Neural crest cell (in vitro differentiated cells): ENCODE measurements at regions not wholly inside any gene's neighbourhood (a gene's known extent, or its start where the extent isn't known, plus 50 kb on each side); places are given as distances from the start of the nearest gene placed in this dataset.
"Not testable (repeated sequence)": the region's sequence is repeated elsewhere in the genome, so short reads cannot be mapped to it uniquely, and the experiment has no call there.

Experiments used
- DNase-seq: peaks from one replicate; pipeline ENCODE4 v3.0.0; 2021; ENCODE audit warnings: low read depth, mixed read lengths, low spot score
- H3K27ac Mint-ChIP-seq: one replicate; pipeline ENCODE4 v1.8.0; 2021; ENCODE audit warnings: mild to moderate bottlenecking, mixed read lengths; ENCODE audit not compliant: unreplicated experiment
- H3K27me3 Mint-ChIP-seq: 2 replicates; pipeline ENCODE4 v1.8.0; 2021; ENCODE audit warnings: low read depth, mild to moderate bottlenecking, mixed read lengths
- H3K36me3 Mint-ChIP-seq: 2 replicates; pipeline ENCODE4 v1.8.0; 2021; ENCODE audit warnings: low read depth, mild to moderate bottlenecking, mixed read lengths
- H3K4me1 Mint-ChIP-seq: 2 replicates; pipeline ENCODE4 v1.8.0; 2021; ENCODE audit warnings: mixed read lengths
- H3K4me3 Mint-ChIP-seq: one replicate; pipeline ENCODE4 v1.8.0; 2021; ENCODE audit warnings: mild to moderate bottlenecking, mixed read lengths
- H3K9me3 Mint-ChIP-seq: 2 replicates; pipeline ENCODE4 v1.8.0; 2021; ENCODE audit warnings: mixed read lengths
- CTCF ChIP-seq: fragments of 200-600 bp; sonication (generic); conservative IDR thresholded peaks from 2 replicates; pipeline ENCODE4 v1.5.0; 2021; ENCODE audit warnings: antibody characterized with exemption, mild to moderate bottlenecking

DNA sequence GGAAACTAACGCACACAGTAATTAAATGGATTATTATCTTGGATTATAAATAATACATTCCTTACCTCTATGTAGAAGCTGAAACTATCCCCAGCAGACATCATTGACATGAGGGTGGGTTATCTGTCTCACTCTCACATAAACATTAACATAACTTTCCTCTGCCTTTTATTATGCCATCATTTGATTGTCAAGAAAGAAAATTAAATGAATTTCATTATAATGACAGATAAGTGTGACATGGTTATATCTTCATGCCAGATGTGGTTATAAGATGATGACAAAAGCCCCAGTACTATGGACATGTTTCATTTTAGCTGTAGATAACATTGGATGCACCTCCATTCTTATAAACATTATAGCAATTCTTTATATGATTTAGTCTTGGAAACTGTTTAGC, 476.5 kb downstream of the KCNT2 start:
- no peak overlapping the region for H3K27ac Mint-ChIP-seq
- no peaks in the 10 kb centered on the region for H3K9me3 Mint-ChIP-seq
- no peaks in the 10 kb centered on the region for H3K4me1 Mint-ChIP-seq

GRCh38 chr1:196128835-196129234, 479.4 kb downstream of the KCNT2 start:
- H3K9me3 Mint-ChIP-seq: no peaks in the 10 kb centered on the region
- H3K27me3 Mint-ChIP-seq: no peaks in the 10 kb centered on the region
- no peaks in the 10 kb centered on the region for H3K4me1 Mint-ChIP-seq
- no peaks in the 10 kb centered on the region for H3K36me3 Mint-ChIP-seq
- H3K4me3 Mint-ChIP-seq: no peak overlapping the region
- no peak overlapping the region for H3K27ac Mint-ChIP-seq
- no peak for TF ChIP-seq CTCF
- no peak for DNase-seq

More for the DNA sequence above, 476.5 kb downstream of the KCNT2 start:
- TF ChIP-seq CTCF: no peak
- DNase-seq: no peak
- Mint-ChIP-seq H3K36me3 (no peaks in the 10 kb centered on the region), H3K27me3 (no peaks in the 10 kb centered on the region), H3K4me3 (no peak overlapping the region)

DNA sequence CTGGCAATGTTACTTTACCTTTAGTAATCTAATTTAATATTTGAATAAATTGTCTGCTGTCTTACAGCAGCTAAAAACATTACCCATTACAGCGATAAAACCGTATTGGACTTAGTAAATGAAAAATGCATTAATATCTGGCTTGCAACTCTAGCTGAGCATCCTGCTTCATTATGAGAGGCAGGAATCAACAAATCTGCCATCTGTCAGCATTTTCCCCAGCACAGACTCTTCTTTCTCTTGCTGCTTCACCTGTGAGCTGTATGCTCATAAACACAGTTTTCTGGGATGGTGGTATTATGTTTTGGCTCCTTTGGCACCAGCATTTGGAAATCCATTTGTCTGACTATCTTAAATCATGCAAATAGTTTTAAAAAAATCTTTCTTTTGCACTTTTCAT, 487.1 kb downstream of the KCNT2 start:
- Mint-ChIP-seq H3K9me3 (no peaks in the 10 kb centered on the region), H3K27ac (no peak overlapping the region), H3K27me3 (no peaks in the 10 kb centered on the region)

DNA sequence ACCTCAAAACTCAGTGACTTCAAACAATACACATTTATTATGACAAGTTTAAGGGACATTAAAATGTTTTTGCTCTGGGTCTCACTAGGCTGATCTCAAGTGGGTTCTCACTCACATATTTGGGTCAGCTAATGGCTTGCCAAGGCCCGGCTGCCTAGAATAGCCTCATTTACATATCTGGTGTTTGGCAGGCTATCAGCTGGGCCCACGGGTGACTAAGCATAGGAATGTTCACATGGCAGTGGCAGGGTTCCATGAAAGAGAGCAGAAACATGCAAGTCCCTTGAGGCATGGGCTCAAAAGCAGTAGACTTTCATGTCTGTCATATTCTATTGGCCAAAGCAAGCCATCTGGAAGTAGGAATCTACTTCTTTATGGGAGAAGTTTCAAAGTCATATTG, 492.6 kb downstream of the KCNT2 start:
- no peak for DNase-seq
- H3K27ac Mint-ChIP-seq: no peak overlapping the region
- no peak for TF ChIP-seq CTCF
- no peaks in the 10 kb centered on the region for H3K27me3 Mint-ChIP-seq
- no peak overlapping the region for H3K4me3 Mint-ChIP-seq
- H3K9me3 Mint-ChIP-seq: no peaks in the 10 kb centered on the region
- no peaks in the 10 kb centered on the region for H3K36me3 Mint-ChIP-seq
- no peaks in the 10 kb centered on the region for H3K4me1 Mint-ChIP-seq

More for the DNA sequence above, 487.1 kb downstream of the KCNT2 start:
- TF ChIP-seq CTCF: no peak
- Mint-ChIP-seq H3K36me3 (no peaks in the 10 kb centered on the region), H3K4me1 (no peaks in the 10 kb centered on the region), H3K4me3 (no peak overlapping the region)
- DNase-seq: no peak

DNA sequence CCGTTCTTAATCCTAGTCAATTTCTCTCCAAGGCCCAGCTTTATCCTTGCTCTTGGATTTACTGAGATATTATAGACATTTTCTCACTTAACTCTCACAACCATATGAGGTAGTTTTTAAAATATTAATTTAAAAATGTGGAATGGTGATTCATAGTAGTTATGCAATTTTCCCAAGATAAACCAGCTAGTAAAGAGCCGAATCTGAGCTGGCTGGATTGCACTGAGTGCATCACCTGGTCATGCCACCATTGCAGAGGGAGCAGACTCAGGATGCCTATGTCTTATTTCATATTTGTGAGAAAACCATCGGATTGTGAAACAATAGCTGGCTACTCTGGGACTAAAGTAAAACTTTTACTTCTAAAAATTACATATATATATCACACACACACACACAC, 494.0 kb downstream of the KCNT2 start:
- Mint-ChIP-seq H3K27me3 (no peaks in the 10 kb centered on the region), H3K27ac (no peak overlapping the region), H3K9me3 (peaks cover 9% of the 10 kb centered on the region), H3K36me3 (peaks cover 2% of the 10 kb centered on the region), H3K4me1 (no peaks in the 10 kb centered on the region), H3K4me3 (no peak overlapping the region)
- no peak for TF ChIP-seq CTCF
- no peak for DNase-seq

GRCh38 chr1:196108990-196109389, 499.2 kb downstream of the KCNT2 start:
- H3K9me3 Mint-ChIP-seq: peaks cover 11% of the 10 kb centered on the region
- not testable (repeated sequence) for H3K27ac Mint-ChIP-seq

More at GRCh38 chr1:196108990-196109389, 499.2 kb downstream of the KCNT2 start:
- not testable (repeated sequence) for DNase-seq, H3K4me1 Mint-ChIP-seq, H3K36me3 Mint-ChIP-seq, H3K27me3 Mint-ChIP-seq, H3K4me3 Mint-ChIP-seq
